GM12875 (cell line): ENCODE measurements at regions not wholly inside any gene's neighbourhood (a gene's known extent, or its start where the extent isn't known, plus 50 kb on each side); places are given as distances from the start of the nearest gene placed in this dataset.

Experiments used
- H3K4me3 ChIP-seq: one replicate; pipeline ENCODE4 v1.5.1; 2011; ENCODE audit warnings: low read depth, low read length, control low read depth
- TF ChIP-seq, protein P1 (sequence below): IDR thresholded peaks from 2 replicates; pipeline ENCODE4 v1.5.1; 2011; ENCODE audit warnings: low read depth, mild to moderate bottlenecking, control low read depth, inconsistent platforms, low read length, moderate library complexity, borderline replicate concordance; ENCODE audit not compliant: insufficient read depth

DNA sequence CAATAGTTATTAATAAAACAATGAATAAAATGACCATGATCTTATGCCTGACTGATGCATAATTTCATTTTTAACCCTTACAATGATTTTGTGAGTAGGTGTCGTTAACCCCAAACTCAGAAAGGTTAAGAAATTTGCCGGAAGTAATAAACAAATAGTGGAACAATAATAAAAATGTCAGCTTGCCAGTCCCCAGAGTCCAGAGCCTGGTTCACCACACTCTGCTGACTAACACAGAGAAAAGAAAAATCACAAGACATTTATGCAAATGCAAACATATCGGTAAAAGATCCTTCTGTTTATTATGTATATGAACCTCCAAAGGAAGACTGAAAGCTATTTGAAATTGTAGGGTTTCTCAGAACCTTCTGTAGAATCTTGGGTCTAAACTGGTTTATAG, 563.7 kb downstream of the EFNB2 start:
- TF ChIP-seq, protein P1, sequence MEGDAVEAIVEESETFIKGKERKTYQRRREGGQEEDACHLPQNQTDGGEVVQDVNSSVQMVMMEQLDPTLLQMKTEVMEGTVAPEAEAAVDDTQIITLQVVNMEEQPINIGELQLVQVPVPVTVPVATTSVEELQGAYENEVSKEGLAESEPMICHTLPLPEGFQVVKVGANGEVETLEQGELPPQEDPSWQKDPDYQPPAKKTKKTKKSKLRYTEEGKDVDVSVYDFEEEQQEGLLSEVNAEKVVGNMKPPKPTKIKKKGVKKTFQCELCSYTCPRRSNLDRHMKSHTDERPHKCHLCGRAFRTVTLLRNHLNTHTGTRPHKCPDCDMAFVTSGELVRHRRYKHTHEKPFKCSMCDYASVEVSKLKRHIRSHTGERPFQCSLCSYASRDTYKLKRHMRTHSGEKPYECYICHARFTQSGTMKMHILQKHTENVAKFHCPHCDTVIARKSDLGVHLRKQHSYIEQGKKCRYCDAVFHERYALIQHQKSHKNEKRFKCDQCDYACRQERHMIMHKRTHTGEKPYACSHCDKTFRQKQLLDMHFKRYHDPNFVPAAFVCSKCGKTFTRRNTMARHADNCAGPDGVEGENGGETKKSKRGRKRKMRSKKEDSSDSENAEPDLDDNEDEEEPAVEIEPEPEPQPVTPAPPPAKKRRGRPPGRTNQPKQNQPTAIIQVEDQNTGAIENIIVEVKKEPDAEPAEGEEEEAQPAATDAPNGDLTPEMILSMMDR, result no peak
- no peak overlapping the region for H3K4me3 ChIP-seq

DNA sequence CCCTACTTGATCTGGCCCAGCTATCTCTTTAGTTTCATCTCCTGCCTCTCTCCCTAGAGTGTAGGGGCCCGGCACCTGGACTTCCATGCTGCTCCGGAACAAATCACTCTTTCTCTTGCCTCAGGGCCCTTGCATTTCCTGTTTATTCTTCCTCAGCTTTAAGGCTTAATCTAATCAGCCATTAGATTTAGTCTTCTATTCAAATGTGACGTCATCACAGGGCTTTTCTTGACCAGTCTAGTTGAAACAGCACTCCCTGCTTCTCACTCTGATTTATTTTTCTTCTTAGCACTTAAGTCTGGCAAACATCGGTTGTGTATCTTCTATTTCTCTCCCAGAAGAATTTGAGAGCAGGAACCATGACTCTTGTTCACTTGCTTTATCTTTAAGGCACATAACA, 564.1 kb downstream of the EFNB2 start:
- no peak overlapping the region for H3K4me3 ChIP-seq
- TF ChIP-seq, protein P1, result no peak

DNA sequence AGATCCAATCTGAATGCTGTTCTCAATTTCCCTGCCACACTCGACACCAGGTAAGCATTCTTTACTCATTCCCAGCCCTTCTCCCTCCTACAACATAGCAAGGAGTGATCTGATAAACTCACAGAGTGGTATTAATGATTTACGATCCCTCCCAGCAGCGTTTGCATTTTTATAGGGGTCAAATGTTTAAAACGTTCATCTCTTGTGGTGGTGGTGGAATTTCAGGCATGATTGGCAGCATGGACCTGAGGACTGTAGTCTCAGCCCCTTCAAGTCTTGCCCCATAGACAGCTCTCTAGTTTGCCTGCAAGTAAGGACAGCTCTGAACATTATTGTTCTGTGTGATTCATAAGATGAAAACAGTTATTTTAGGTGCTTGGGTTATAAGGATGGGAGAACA, 565.7 kb downstream of the EFNB2 start:
- TF ChIP-seq, protein P1, result no peak
- no peak overlapping the region for H3K4me3 ChIP-seq

DNA sequence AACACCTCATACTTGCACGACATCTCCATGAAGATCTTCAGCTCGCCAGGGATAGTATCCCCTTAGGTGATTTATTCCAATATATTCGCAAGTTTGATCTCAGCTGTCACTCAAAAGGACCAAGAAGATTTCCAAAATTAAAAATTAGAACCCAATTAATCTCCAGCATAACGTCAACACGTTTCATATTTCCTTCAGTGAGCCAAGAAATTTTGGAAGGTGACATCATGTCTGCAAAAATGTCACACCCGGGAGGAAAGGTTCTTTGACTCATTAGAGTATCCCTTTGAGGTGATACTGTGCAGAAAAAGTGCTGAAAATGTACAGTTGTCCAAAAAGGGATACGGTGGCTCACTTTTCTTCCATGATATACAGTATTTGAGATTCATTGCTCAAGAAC, 569.6 kb downstream of the EFNB2 start:
- no peak overlapping the region for H3K4me3 ChIP-seq
- TF ChIP-seq, protein P1, result no peak

DNA sequence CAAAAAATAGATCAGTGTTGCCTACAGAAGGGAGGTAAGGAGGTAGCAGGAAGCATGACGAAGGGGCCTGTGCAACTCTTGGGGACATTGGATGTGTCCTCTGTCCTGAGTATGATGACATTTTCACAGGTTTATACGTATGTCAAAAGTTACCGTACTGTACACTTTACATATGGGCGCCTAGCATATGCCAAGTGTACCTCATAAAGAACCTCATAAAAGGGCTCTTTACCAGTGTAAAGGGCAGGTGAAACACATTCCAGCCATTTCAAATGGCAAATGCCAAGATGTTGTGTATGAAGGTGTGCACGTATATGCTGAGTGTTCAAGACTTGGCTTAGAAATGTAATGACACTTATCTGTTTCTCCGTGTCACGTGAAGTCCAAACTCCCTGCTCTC, 573.4 kb downstream of the EFNB2 start:
- H3K4me3 ChIP-seq, result no peak overlapping the region
- TF ChIP-seq, protein P1, result no peak

DNA sequence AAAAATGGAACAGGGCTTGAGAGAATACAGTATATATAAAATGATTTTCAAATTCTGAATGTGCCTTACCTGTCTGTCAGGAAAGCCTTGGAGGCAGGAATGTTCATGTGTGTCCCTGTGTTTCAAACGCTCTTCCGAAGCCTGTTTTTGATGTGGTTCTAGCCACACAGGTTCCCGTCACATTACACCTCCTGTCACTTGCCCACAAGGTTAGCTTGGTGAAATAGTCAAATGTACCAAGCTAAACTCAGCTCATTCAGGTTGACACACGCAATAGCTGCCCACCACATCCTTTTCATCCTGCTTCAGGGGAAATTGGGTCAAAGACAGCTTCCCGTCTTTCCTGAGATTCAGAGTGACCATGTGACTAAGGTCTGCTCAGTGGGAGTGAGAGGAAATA, 574.0 kb downstream of the EFNB2 start:
- TF ChIP-seq, protein P1, result no peak
- no peak overlapping the region for H3K4me3 ChIP-seq

DNA sequence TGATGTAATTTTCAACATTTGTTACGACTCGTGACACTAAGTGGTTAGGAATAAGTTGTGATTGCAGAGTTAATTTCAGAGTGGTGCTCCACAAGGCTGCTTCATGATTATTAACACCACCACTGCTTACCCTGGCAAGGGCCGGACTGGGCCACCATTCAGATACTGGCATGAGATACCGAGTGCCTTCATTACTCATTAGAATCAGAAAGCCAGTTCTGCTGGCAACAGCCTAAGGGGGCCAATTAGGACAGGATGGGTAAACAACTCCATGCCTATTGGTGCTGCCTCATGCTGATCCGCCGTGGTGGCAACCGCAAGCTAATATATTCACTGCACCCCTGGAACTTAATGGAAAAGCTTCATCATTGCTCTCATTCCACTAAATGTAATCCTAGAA, 575.1 kb downstream of the EFNB2 start:
- no peak overlapping the region for H3K4me3 ChIP-seq
- TF ChIP-seq, protein P1, result no peak
